ENCODE measurements at regions not wholly inside any gene's neighbourhood (a gene's known extent, or its start where the extent isn't known, plus 50 kb on each side); places are given as distances from the start of the nearest gene placed in this dataset.

DNA sequence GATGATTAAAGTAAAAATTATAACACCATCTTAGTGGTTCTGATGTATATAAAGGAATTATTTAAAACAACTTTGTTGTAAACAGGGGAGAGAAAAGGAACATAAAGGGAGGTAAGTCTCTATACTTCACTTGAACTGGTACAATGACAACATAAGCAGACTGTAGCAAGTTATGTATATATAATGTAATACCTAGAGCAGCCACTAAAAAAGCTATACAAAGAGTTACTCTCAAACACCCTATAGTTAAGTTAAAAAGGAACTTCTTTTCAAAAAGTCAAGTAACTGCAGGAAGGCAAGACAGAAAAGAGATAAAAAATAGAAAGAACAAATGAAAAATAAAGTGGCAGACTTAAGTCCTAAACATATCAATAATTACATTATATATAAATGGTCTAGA is 82.3 kb downstream of the ZNF503 start:
- TF ChIP-seq, protein P1, sequence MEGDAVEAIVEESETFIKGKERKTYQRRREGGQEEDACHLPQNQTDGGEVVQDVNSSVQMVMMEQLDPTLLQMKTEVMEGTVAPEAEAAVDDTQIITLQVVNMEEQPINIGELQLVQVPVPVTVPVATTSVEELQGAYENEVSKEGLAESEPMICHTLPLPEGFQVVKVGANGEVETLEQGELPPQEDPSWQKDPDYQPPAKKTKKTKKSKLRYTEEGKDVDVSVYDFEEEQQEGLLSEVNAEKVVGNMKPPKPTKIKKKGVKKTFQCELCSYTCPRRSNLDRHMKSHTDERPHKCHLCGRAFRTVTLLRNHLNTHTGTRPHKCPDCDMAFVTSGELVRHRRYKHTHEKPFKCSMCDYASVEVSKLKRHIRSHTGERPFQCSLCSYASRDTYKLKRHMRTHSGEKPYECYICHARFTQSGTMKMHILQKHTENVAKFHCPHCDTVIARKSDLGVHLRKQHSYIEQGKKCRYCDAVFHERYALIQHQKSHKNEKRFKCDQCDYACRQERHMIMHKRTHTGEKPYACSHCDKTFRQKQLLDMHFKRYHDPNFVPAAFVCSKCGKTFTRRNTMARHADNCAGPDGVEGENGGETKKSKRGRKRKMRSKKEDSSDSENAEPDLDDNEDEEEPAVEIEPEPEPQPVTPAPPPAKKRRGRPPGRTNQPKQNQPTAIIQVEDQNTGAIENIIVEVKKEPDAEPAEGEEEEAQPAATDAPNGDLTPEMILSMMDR (IDR thresholded peaks at IDR 0.05) = no peak
- no peak for TF ChIP-seq EZH2 (IDR thresholded peaks at IDR 0.05; ENCODE audit: borderline replicate concordance, insufficient read depth, low read depth, low read length, poor library complexity, severe bottlenecking)
